Femur (tissue), 1 donor: ENCODE measurements at regions not wholly inside any gene's neighbourhood (a gene's known extent, or its start where the extent isn't known, plus 50 kb on each side); places are given as distances from the start of the nearest gene placed in this dataset.

Source experiments
- DNase-seq: peaks from one replicate; pipeline ENCODE4 v3.0.0-alpha.2; 2017

- no peak for DNase-seq
These were observed 189.6 kb upstream of the RBMS1 start for GRCh38 chr2:160683206-160683605.

GRCh38 chr2:160687629-160688028 is 194.0 kb upstream of the RBMS1 start:
- no peak for DNase-seq

- no peak for DNase-seq
These were observed 195.8 kb upstream of the RBMS1 start for GRCh38 chr2:160689441-160689840.

- no peak for DNase-seq
These were observed 200.6 kb upstream of the RBMS1 start for GRCh38 chr2:160694221-160694620.

GRCh38 chr2:160694631-160695030 is 201.0 kb upstream of the RBMS1 start:
- DNase-seq = no peak

- DNase-seq = no peak
These were observed 201.9 kb upstream of the RBMS1 start for GRCh38 chr2:160695402-160696086.

GRCh38 chr2:160696087-160696452 is 202.5 kb upstream of the RBMS1 start:
- no peak for DNase-seq

- no peak for DNase-seq
These were observed 204.2 kb upstream of the RBMS1 start for GRCh38 chr2:160697817-160698216.

- DNase-seq = no peak
These were observed 206.6 kb upstream of the RBMS1 start for GRCh38 chr2:160700021-160700814.

GRCh38 chr2:160701822-160702221 is 208.2 kb upstream of the RBMS1 start:
- DNase-seq = no peak

GRCh38 chr2:160702754-160703153 is 209.1 kb upstream of the RBMS1 start:
- DNase-seq = no peak

GRCh38 chr2:160703648-160704585 is 210.3 kb upstream of the RBMS1 start:
- DNase-seq = peak; percentile 27

GRCh38 chr2:160715428-160715827 is 221.8 kb upstream of the RBMS1 start:
- DNase-seq = no peak

GRCh38 chr2:160719116-160719515 is 225.5 kb upstream of the RBMS1 start:
- no peak for DNase-seq

GRCh38 chr2:160720098-160720497 is 226.5 kb upstream of the RBMS1 start:
- no peak for DNase-seq

- no peak for DNase-seq
These were observed 227.8 kb upstream of the RBMS1 start for GRCh38 chr2:160721089-160722040.

GRCh38 chr2:160726046-160726445 is 232.4 kb upstream of the RBMS1 start:
- no peak for DNase-seq

- DNase-seq = no peak
These were observed 236.8 kb upstream of the RBMS1 start for GRCh38 chr2:160730296-160730995.

GRCh38 chr2:160731415-160731814 is 237.8 kb upstream of the RBMS1 start:
- DNase-seq = no peak

- DNase-seq = no peak
These were observed 238.2 kb upstream of the RBMS1 start for GRCh38 chr2:160731856-160732255.

- no peak for DNase-seq
These were observed 242.1 kb upstream of the RBMS1 start for GRCh38 chr2:160735696-160736095.
